ENCODE measurements at regions not wholly inside any gene's neighbourhood (a gene's known extent, or its start where the extent isn't known, plus 50 kb on each side); places are given as distances from the start of the nearest gene placed in this dataset.

GRCh38 chr11:44424841-44425240 is 114.9 kb upstream of the ALX4 start:
- TF ChIP-seq CTCF (optimal IDR thresholded peaks at IDR 0.05 in 1 of 3, IDR thresholded peaks at IDR 0.05 in 1 of 3, conservative IDR thresholded peaks at IDR 0.05 in 1 of 3; ENCODE audit: extremely low read depth in 1 of 3, insufficient read depth in 2 of 3, low read length in 3 of 3) (no peak), EZH2 (IDR thresholded peaks at IDR 0.05; ENCODE audit: low read length) (no peak)
